HL-60 (cell line): ENCODE measurements at regions not wholly inside any gene's neighbourhood (a gene's known extent, or its start where the extent isn't known, plus 50 kb on each side); places are given as distances from the start of the nearest gene placed in this dataset.

Experiments
- DNase-seq, 2 experiments: peaks; one replicate each; pipeline ENCODE4 v3.0.0-alpha.2; 2010 to 2020; ENCODE audit warnings: low read depth in 1 of 2, low spot score in 1 of 2
- H3K27ac ChIP-seq: fragments of 250-450 bp; sonication (Bioruptor Pico); replicated peaks from 2 replicates; pipeline ENCODE4 v1.5.1; 2020; ENCODE audit warnings: mild to moderate bottlenecking, moderate library complexity
- H3K27me3 ChIP-seq: fragments of 250-450 bp; sonication (Bioruptor Pico); 2 replicates; pipeline ENCODE4 v1.5.1; 2021; ENCODE audit warnings: mild to moderate bottlenecking, moderate library complexity; ENCODE audit not compliant: insufficient read depth, poor library complexity, severe bottlenecking
- H3K4me3 ChIP-seq: replicated peaks from 2 replicates; pipeline ENCODE4 v1.5.1; 2011; ENCODE audit warnings: mild to moderate bottlenecking, control low read depth, low read length; ENCODE audit not compliant: insufficient read depth
- GABPA ChIP-seq: IDR thresholded peaks from 2 replicates; pipeline ENCODE4 v1.6.1; 2012; ENCODE audit warnings: low read depth
- POLR2AphosphoS5 ChIP-seq: IDR thresholded peaks from 2 replicates; pipeline ENCODE4 v1.6.1; 2012; ENCODE audit warnings: low read depth
- SPI1 ChIP-seq: IDR thresholded peaks from 2 replicates; pipeline ENCODE4 v1.6.1; 2012; ENCODE audit warnings: low read depth, mild to moderate bottlenecking, borderline replicate concordance
- TF ChIP-seq, protein P1 (sequence below): IDR thresholded peaks from 2 replicates; pipeline ENCODE4 v1.6.1; 2012; ENCODE audit warnings: low read depth; ENCODE audit not compliant: insufficient replicate concordance
- TF ChIP-seq, protein P2 (sequence below): IDR thresholded peaks from one replicate; pipeline ENCODE4 v1.5.1; 2011; ENCODE audit warnings: low read length, control low read depth, inconsistent platforms; ENCODE audit not compliant: insufficient read depth

- Histone ChIP-seq H3K27ac (no peak overlapping the region), H3K27me3 (no peaks in the 10 kb centered on the region), H3K4me3 (no peak overlapping the region)
- DNase-seq: no peak
- TF ChIP-seq GABPA: no peak
- TF ChIP-seq SPI1: no peak
- TF ChIP-seq, protein P1, sequence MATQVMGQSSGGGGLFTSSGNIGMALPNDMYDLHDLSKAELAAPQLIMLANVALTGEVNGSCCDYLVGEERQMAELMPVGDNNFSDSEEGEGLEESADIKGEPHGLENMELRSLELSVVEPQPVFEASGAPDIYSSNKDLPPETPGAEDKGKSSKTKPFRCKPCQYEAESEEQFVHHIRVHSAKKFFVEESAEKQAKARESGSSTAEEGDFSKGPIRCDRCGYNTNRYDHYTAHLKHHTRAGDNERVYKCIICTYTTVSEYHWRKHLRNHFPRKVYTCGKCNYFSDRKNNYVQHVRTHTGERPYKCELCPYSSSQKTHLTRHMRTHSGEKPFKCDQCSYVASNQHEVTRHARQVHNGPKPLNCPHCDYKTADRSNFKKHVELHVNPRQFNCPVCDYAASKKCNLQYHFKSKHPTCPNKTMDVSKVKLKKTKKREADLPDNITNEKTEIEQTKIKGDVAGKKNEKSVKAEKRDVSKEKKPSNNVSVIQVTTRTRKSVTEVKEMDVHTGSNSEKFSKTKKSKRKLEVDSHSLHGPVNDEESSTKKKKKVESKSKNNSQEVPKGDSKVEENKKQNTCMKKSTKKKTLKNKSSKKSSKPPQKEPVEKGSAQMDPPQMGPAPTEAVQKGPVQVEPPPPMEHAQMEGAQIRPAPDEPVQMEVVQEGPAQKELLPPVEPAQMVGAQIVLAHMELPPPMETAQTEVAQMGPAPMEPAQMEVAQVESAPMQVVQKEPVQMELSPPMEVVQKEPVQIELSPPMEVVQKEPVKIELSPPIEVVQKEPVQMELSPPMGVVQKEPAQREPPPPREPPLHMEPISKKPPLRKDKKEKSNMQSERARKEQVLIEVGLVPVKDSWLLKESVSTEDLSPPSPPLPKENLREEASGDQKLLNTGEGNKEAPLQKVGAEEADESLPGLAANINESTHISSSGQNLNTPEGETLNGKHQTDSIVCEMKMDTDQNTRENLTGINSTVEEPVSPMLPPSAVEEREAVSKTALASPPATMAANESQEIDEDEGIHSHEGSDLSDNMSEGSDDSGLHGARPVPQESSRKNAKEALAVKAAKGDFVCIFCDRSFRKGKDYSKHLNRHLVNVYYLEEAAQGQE: no peak
These were observed 163.8 kb downstream of the EBLN2 start for GRCh38 chr3:73225146-73225855.

DNA sequence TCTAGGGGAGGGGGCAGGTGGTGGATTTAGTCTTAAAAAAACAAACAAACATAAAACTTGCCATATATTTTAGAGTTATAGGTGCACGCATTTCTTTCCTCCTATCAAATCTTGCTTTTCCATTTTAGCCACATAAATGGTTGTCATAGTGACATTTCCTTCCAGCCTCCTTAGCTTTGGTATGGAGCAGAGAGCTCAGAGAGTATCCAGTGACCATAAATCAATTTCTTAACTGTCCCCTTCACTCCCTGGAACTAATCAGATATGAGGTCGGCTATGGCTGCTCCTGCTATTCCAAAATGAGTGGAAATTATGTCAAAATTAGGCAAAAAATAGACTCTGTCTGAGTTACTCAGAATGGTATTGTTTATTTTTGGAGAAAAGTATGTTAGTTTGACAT lies 164.5 kb downstream of the EBLN2 start:
- no peak for DNase-seq
- Histone ChIP-seq H3K27me3 (no peaks in the 10 kb centered on the region), H3K4me3 (no peak overlapping the region), H3K27ac (no peak overlapping the region)
- TF ChIP-seq POLR2AphosphoS5: no peak
- TF ChIP-seq GABPA: no peak
- TF ChIP-seq SPI1: no peak
- TF ChIP-seq, protein P2, sequence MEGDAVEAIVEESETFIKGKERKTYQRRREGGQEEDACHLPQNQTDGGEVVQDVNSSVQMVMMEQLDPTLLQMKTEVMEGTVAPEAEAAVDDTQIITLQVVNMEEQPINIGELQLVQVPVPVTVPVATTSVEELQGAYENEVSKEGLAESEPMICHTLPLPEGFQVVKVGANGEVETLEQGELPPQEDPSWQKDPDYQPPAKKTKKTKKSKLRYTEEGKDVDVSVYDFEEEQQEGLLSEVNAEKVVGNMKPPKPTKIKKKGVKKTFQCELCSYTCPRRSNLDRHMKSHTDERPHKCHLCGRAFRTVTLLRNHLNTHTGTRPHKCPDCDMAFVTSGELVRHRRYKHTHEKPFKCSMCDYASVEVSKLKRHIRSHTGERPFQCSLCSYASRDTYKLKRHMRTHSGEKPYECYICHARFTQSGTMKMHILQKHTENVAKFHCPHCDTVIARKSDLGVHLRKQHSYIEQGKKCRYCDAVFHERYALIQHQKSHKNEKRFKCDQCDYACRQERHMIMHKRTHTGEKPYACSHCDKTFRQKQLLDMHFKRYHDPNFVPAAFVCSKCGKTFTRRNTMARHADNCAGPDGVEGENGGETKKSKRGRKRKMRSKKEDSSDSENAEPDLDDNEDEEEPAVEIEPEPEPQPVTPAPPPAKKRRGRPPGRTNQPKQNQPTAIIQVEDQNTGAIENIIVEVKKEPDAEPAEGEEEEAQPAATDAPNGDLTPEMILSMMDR: no peak
- TF ChIP-seq, protein P1: no peak

DNA sequence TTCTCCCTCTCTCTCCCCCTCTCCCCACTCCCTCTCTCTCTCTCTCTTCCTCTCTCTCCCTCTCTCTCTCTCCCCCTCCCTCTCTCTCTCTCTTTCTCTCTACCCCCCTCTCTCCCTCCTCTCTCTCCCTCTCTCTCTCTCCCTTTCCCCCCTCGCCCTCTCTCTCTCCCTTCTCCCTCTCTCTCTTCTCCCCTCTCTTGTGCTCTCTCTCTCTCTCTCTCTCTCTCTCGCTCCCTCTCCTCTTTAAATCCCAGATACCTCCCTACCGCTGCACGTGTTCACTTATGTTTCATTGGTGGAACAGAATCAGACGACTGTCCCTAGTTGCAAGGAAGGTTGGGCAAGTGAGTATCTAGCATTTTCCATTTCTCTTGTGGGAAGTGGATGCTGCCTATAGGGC lies 166.5 kb downstream of the EBLN2 start:
- no peak for DNase-seq
- no peak overlapping the region for H3K4me3 ChIP-seq
- TF ChIP-seq, protein P1: no peak
- TF ChIP-seq GABPA (no peak), SPI1 (no peak), POLR2AphosphoS5 (no peak)
- TF ChIP-seq, protein P2: no peak
- H3K27ac ChIP-seq: no peak overlapping the region
- no peaks in the 10 kb centered on the region for H3K27me3 ChIP-seq
